Activated naive CD8-positive, alpha-beta T cell treated with anti-CD3 and anti-CD28 coated beads for 36 hours (primary cell): ENCODE measurements at regions not wholly inside any gene's neighbourhood (a gene's known extent, or its start where the extent isn't known, plus 50 kb on each side); places are given as distances from the start of the nearest gene placed in this dataset.

Source experiments
- DNase-seq: peaks from one replicate; pipeline ENCODE4 v3.0.0; 2021
- H3K27ac Mint-ChIP-seq: one replicate; pipeline ENCODE4 v1.8.0; 2022; ENCODE audit warnings: mild to moderate bottlenecking, moderate library complexity, mixed read lengths
- H3K27me3 Mint-ChIP-seq: one replicate; pipeline ENCODE4 v1.8.0; 2022; ENCODE audit warnings: mild to moderate bottlenecking, mixed read lengths
- H3K36me3 Mint-ChIP-seq: one replicate; pipeline ENCODE4 v1.8.0; 2021; ENCODE audit warnings: mild to moderate bottlenecking, mixed read lengths
- H3K4me1 Mint-ChIP-seq: one replicate; pipeline ENCODE4 v1.8.0; 2021; ENCODE audit warnings: mixed read lengths
- H3K4me3 Mint-ChIP-seq: one replicate; pipeline ENCODE4 v1.8.0; 2022; ENCODE audit warnings: mild to moderate bottlenecking, moderate library complexity, mixed read lengths
- H3K9me3 Mint-ChIP-seq: one replicate; pipeline ENCODE4 v1.8.0; 2022; ENCODE audit warnings: mixed read lengths

- no peaks in the 10 kb centered on the region for H3K27me3 Mint-ChIP-seq
Observed at GRCh38 chr11:76266286-76267100, 60.2 kb upstream of the WNT11 start.

GRCh38 chr11:76265771-76266241 is 59.5 kb upstream of the WNT11 start:
- no peak for DNase-seq
- Mint-ChIP-seq H3K4me3 (no peak overlapping the region), H3K9me3 (no peaks in the 10 kb centered on the region), H3K4me1 (no peaks in the 10 kb centered on the region), H3K36me3 (no peaks in the 10 kb centered on the region), H3K27ac (no peak overlapping the region), H3K27me3 (no peaks in the 10 kb centered on the region)

More at GRCh38 chr11:76266286-76267100, 60.2 kb upstream of the WNT11 start:
- H3K9me3 Mint-ChIP-seq: no peaks in the 10 kb centered on the region
- DNase-seq: no peak
- H3K4me3 Mint-ChIP-seq: no peak overlapping the region
- H3K4me1 Mint-ChIP-seq: no peaks in the 10 kb centered on the region
- no peak overlapping the region for H3K27ac Mint-ChIP-seq
- no peaks in the 10 kb centered on the region for H3K36me3 Mint-ChIP-seq

- H3K4me1 Mint-ChIP-seq: no peaks in the 10 kb centered on the region
- H3K4me3 Mint-ChIP-seq: no peak overlapping the region
- no peaks in the 10 kb centered on the region for H3K36me3 Mint-ChIP-seq
- no peaks in the 10 kb centered on the region for H3K9me3 Mint-ChIP-seq
- H3K27me3 Mint-ChIP-seq: peaks cover 4% of the 10 kb centered on the region
- DNase-seq: no peak
- H3K27ac Mint-ChIP-seq: no peak overlapping the region
Observed at GRCh38 chr11:76263657-76264056, 57.4 kb upstream of the WNT11 start.

DNA sequence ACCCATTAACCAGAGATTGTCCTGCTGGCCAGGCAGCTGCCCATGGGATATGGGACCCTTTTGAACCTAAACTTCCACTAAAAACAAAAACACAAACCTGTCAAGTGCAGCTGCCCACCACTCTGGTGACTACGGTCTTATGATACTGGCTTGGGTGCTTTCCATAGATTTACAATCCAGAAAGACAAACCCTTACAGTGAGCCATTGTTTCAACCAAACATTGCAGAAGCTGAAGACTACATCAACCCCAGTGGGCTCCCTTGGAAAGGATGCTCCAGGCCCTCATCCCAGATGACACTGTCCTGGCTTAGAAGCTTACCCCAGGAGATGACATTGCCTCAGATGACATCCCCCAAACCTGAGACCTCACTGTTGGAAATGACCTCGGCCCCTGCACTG is 56.9 kb upstream of the WNT11 start:
- Mint-ChIP-seq H3K27me3 (peaks cover 4% of the 10 kb centered on the region), H3K9me3 (no peaks in the 10 kb centered on the region), H3K4me3 (no peak overlapping the region), H3K36me3 (no peaks in the 10 kb centered on the region), H3K27ac (no peak overlapping the region), H3K4me1 (no peaks in the 10 kb centered on the region)
- no peak for DNase-seq

DNA sequence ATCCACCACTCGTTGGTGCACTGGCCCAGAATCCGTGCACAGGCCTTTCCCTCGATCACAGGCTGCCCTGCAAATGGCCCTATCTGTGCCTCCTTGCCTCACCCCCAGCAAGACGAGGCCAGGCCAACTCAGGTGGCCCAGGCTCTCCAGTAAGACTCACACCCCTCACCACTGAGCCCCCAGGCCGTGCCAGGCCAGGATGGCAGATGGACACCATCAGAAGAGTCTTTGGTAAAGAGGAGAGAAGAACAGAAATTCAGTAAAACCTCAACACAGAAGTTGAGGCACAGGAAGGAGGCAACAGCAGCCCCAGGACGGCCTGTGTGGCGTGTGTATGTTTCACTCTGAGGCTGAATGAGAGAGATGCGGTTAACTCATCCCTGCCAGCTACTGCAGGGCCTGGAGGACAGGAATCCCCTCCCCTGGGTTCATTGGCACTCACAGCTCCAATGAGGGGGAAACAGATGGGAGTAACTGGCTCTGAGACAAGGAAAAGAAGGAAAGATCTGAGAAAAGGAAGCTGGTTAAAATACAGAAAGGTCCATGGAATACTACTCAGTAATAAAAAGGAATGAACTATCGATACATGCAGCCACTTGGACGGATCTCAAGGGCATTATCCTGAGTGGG is 54.1 kb upstream of the WNT11 start:
- Mint-ChIP-seq H3K27me3 (peaks cover 4% of the 10 kb centered on the region), H3K36me3 (no peaks in the 10 kb centered on the region), H3K4me1 (no peaks in the 10 kb centered on the region), H3K27ac (no peak overlapping the region), H3K4me3 (no peak overlapping the region), H3K9me3 (no peaks in the 10 kb centered on the region)
- no peak for DNase-seq

- peaks cover 4% of the 10 kb centered on the region for H3K27me3 Mint-ChIP-seq
- H3K27ac Mint-ChIP-seq: no peak overlapping the region
- no peaks in the 10 kb centered on the region for H3K4me1 Mint-ChIP-seq
Observed at GRCh38 chr11:76259299-76259908, 53.1 kb upstream of the WNT11 start.

GRCh38 chr11:76257074-76257719 is 50.9 kb upstream of the WNT11 start:
- no peaks in the 10 kb centered on the region for H3K4me1 Mint-ChIP-seq
- no peak for DNase-seq
- H3K9me3 Mint-ChIP-seq: no peaks in the 10 kb centered on the region
- no peak overlapping the region for H3K4me3 Mint-ChIP-seq
- no peak overlapping the region for H3K27ac Mint-ChIP-seq
- no peaks in the 10 kb centered on the region for H3K36me3 Mint-ChIP-seq
- peaks cover 4% of the 10 kb centered on the region for H3K27me3 Mint-ChIP-seq

More at GRCh38 chr11:76259299-76259908, 53.1 kb upstream of the WNT11 start:
- Mint-ChIP-seq H3K4me3 (no peak overlapping the region), H3K9me3 (no peaks in the 10 kb centered on the region), H3K36me3 (no peaks in the 10 kb centered on the region)
- no peak for DNase-seq

GRCh38 chr11:76256448-76256847 is 50.1 kb upstream of the WNT11 start:
- H3K9me3 Mint-ChIP-seq: no peaks in the 10 kb centered on the region
- peaks cover 4% of the 10 kb centered on the region for H3K27me3 Mint-ChIP-seq
- no peak overlapping the region for H3K27ac Mint-ChIP-seq
- H3K4me1 Mint-ChIP-seq: no peaks in the 10 kb centered on the region
- no peak for DNase-seq
- H3K4me3 Mint-ChIP-seq: no peak overlapping the region
- no peaks in the 10 kb centered on the region for H3K36me3 Mint-ChIP-seq
